ENCODE measurements at regions not wholly inside any gene's neighbourhood (a gene's known extent, or its start where the extent isn't known, plus 50 kb on each side); places are given as distances from the start of the nearest gene placed in this dataset.
"Not testable (repeated sequence)": the region's sequence is repeated elsewhere in the genome, so short reads cannot be mapped to it uniquely, and the experiment has no call there.

- ATAC-seq (replicated peaks in 6 of 8); H3K4me3 ChIP-seq; H3K4me1 ChIP-seq (replicated peaks in 1 of 2); H3K27ac ChIP-seq; in situ Hi-C loops (cut with MboI; ENCODE audit: low pct_unique_long_range_greater_than_20kb in 2 of 9, low sequenced_read_pairs in 9 of 9, unreplicated experiment in 9 of 9): not testable (repeated sequence)
- WGBS, 10 experiments: no CpG with 5 or more reads among the region's 1 CpG
These were observed 150.6 kb downstream of the NBPF8 start for GRCh38 chr1:120565396-120565795.

GRCh38 chr1:120567620-120568019 lies 152.8 kb downstream of the NBPF8 start:
- H3K4me1 ChIP-seq (replicated peaks in 1 of 2); in situ Hi-C loops (cut with MboI; ENCODE audit: low pct_unique_long_range_greater_than_20kb in 2 of 9, low sequenced_read_pairs in 9 of 9, unreplicated experiment in 9 of 9); H3K4me3 ChIP-seq; H3K27ac ChIP-seq: not testable (repeated sequence)
- peak; percentile 88 to 97 (median 94) for ATAC-seq (replicated peaks in 6 of 8)
- WGBS, 10 experiments: no CpG with 5 or more reads among the region's 3 CpGs

GRCh38 chr1:120575201-120575600 lies 148.5 kb upstream of the NBPF26 start:
- in situ Hi-C loops (cut with MboI; ENCODE audit: low pct_unique_long_range_greater_than_20kb in 2 of 9, low sequenced_read_pairs in 9 of 9, unreplicated experiment in 9 of 9); H3K4me1 ChIP-seq (replicated peaks in 1 of 2); H3K4me3 ChIP-seq; H3K27ac ChIP-seq: not testable (repeated sequence)
- no CpG with 5 or more reads among the region's 1 CpG for WGBS, 10 experiments
- peak in 3 of 8 experiments; percentile 74 to 91 (median 88) for ATAC-seq (replicated peaks in 6 of 8)

- in situ Hi-C loops (cut with MboI; ENCODE audit: low pct_unique_long_range_greater_than_20kb in 2 of 9, low sequenced_read_pairs in 9 of 9, unreplicated experiment in 9 of 9); H3K4me1 ChIP-seq (replicated peaks in 1 of 2); H3K27ac ChIP-seq; H3K4me3 ChIP-seq: not testable (repeated sequence)
- WGBS, 10 experiments: no CpG with 5 or more reads among the region's 1 CpG
- ATAC-seq (replicated peaks in 6 of 8): peak in 3 of 8 experiments; percentile 36 to 72 (median 52)
These were observed 141.6 kb upstream of the NBPF26 start for GRCh38 chr1:120582135-120582534.

GRCh38 chr1:120586053-120586452 lies 137.7 kb upstream of the NBPF26 start:
- no CpG with 5 or more reads among the region's 2 CpGs for WGBS, 10 experiments

GRCh38 chr1:120588811-120589210 lies 134.9 kb upstream of the NBPF26 start:
- ATAC-seq (replicated peaks in 6 of 8); H3K27ac ChIP-seq; H3K4me1 ChIP-seq (replicated peaks in 1 of 2); H3K4me3 ChIP-seq; in situ Hi-C loops (cut with MboI; ENCODE audit: low pct_unique_long_range_greater_than_20kb in 2 of 9, low sequenced_read_pairs in 9 of 9, unreplicated experiment in 9 of 9): not testable (repeated sequence)
- no CpG with 5 or more reads among the region's 1 CpG for WGBS, 10 experiments

More at GRCh38 chr1:120586053-120586452, 137.7 kb upstream of the NBPF26 start:
- H3K27ac ChIP-seq; in situ Hi-C loops (cut with MboI; ENCODE audit: low pct_unique_long_range_greater_than_20kb in 2 of 9, low sequenced_read_pairs in 9 of 9, unreplicated experiment in 9 of 9); ATAC-seq (replicated peaks in 6 of 8); H3K4me1 ChIP-seq (replicated peaks in 1 of 2); H3K4me3 ChIP-seq: not testable (repeated sequence)

GRCh38 chr1:120591774-120592173 lies 132.0 kb upstream of the NBPF26 start:
- H3K4me3 ChIP-seq; in situ Hi-C loops (cut with MboI; ENCODE audit: low pct_unique_long_range_greater_than_20kb in 2 of 9, low sequenced_read_pairs in 9 of 9, unreplicated experiment in 9 of 9); ATAC-seq (replicated peaks in 6 of 8); H3K4me1 ChIP-seq (replicated peaks in 1 of 2); H3K27ac ChIP-seq: not testable (repeated sequence)
- no CpG with 5 or more reads among the region's 4 CpGs for whole genome bisulfite sequencing, 10 experiments

- H3K4me1 ChIP-seq (replicated peaks in 1 of 2); H3K4me3 ChIP-seq; H3K27ac ChIP-seq; in situ Hi-C loops (cut with MboI; ENCODE audit: low pct_unique_long_range_greater_than_20kb in 2 of 9, low sequenced_read_pairs in 9 of 9, unreplicated experiment in 9 of 9): not testable (repeated sequence)
- WGBS, 10 experiments: no CpG with 5 or more reads among the region's 3 CpGs
- peak; percentile 81 to 96 (median 90) for ATAC-seq (replicated peaks in 6 of 8)
These were observed 130.8 kb upstream of the NBPF26 start for GRCh38 chr1:120592943-120593342.

GRCh38 chr1:120593648-120594047 lies 130.1 kb upstream of the NBPF26 start:
- H3K4me1 ChIP-seq (replicated peaks in 1 of 2); H3K27ac ChIP-seq; H3K4me3 ChIP-seq; in situ Hi-C loops (cut with MboI; ENCODE audit: low pct_unique_long_range_greater_than_20kb in 2 of 9, low sequenced_read_pairs in 9 of 9, unreplicated experiment in 9 of 9): not testable (repeated sequence)
- ATAC-seq (replicated peaks in 6 of 8): peak in 3 of 8 experiments; percentile 30 to 64 (median 39)
- no CpG with 5 or more reads among the region's 2 CpGs for WGBS, 10 experiments

- H3K27ac ChIP-seq; in situ Hi-C loops (cut with MboI; ENCODE audit: low pct_unique_long_range_greater_than_20kb in 2 of 9, low sequenced_read_pairs in 9 of 9, unreplicated experiment in 9 of 9); H3K4me1 ChIP-seq (replicated peaks in 1 of 2); H3K4me3 ChIP-seq: not testable (repeated sequence)
- ATAC-seq (replicated peaks in 6 of 8): peak in 3 of 8 experiments; percentile 79 to 96 (median 86)
- no CpG with 5 or more reads among the region's 4 CpGs for WGBS, 10 experiments
These were observed 125.3 kb upstream of the NBPF26 start for GRCh38 chr1:120598331-120598951.

- WGBS, 10 experiments: no CpG with 5 or more reads among the region's 3 CpGs
- ATAC-seq (replicated peaks in 6 of 8); in situ Hi-C loops (cut with MboI; ENCODE audit: low pct_unique_long_range_greater_than_20kb in 2 of 9, low sequenced_read_pairs in 9 of 9, unreplicated experiment in 9 of 9); H3K4me3 ChIP-seq; H3K27ac ChIP-seq; H3K4me1 ChIP-seq (replicated peaks in 1 of 2): not testable (repeated sequence)
These were observed 124.2 kb upstream of the NBPF26 start for GRCh38 chr1:120599511-120599910.

GRCh38 chr1:120600442-120601041 lies 123.2 kb upstream of the NBPF26 start:
- in situ Hi-C loops (cut with MboI; ENCODE audit: low pct_unique_long_range_greater_than_20kb in 2 of 9, low sequenced_read_pairs in 9 of 9, unreplicated experiment in 9 of 9); H3K4me3 ChIP-seq; H3K27ac ChIP-seq; H3K4me1 ChIP-seq (replicated peaks in 1 of 2): not testable (repeated sequence)
- peak in 5 of 8 experiments; percentile 52 to 76 (median 68) for ATAC-seq (replicated peaks in 6 of 8)
- no CpG with 5 or more reads among the region's 3 CpGs for WGBS, 10 experiments

- peak in 1 of 8 experiments; percentile 13 for ATAC-seq (replicated peaks in 6 of 8)
These were observed 115.9 kb upstream of the NBPF26 start for GRCh38 chr1:120607882-120608281.

More at GRCh38 chr1:120607882-120608281, 115.9 kb upstream of the NBPF26 start:
- H3K4me3 ChIP-seq; H3K4me1 ChIP-seq (replicated peaks in 1 of 2); H3K27ac ChIP-seq; in situ Hi-C loops (cut with MboI; ENCODE audit: low pct_unique_long_range_greater_than_20kb in 2 of 9, low sequenced_read_pairs in 9 of 9, unreplicated experiment in 9 of 9): not testable (repeated sequence)
- WGBS, 10 experiments: no CpG with 5 or more reads among the region's 3 CpGs
